A673 (cell line): ENCODE measurements at regions not wholly inside any gene's neighbourhood (a gene's known extent, or its start where the extent isn't known, plus 50 kb on each side); places are given as distances from the start of the nearest gene placed in this dataset.

Experiments used
- BruUV-seq: library from RNA; stranded (reverse); fragments of 400-500 nt; replicated peaks from 2 replicates; lab custom pipeline; 2021; lab: Mats Ljungman, UMichigan
- CTCF ChIA-PET: fragments of 300-600 bp; sonication (Branson Sonifier 250); formaldehyde crosslinking; loops from one replicate; lab custom pipeline; 2022; ENCODE audit warnings: antibody characterized with exemption; lab: Charles Lee
- POLR2A ChIA-PET: fragments of 300-600 bp; sonication (Branson Sonifier 250); formaldehyde crosslinking; loops from one replicate; lab custom pipeline; 2022; ENCODE audit warnings: antibody characterized with exemption; ENCODE audit not compliant: low non-redundant PET; lab: Charles Lee
- DNase-seq: peaks from one replicate; pipeline ENCODE4 v3.0.0-alpha.2; 2015; ENCODE audit warnings: low spot score
- H3K27ac ChIP-seq: fragments of 200-600 bp; sonication (generic); 2 replicates; pipeline ENCODE4 v1.5.1; 2016; ENCODE audit warnings: mixed run types, low read depth, mild to moderate bottlenecking, mixed read lengths, antibody characterized with exemption, low read length; ENCODE audit not compliant: poor library complexity, severe bottlenecking
- H3K27me3 ChIP-seq: fragments of 200-600 bp; sonication (generic); replicated peaks from 2 replicates; pipeline ENCODE4 v1.6.1; 2017; ENCODE audit warnings: mixed run types, low read depth, mild to moderate bottlenecking, mixed read lengths, antibody characterized with exemption, low read length; ENCODE audit not compliant: insufficient read depth, poor library complexity
- H3K36me3 ChIP-seq: fragments of 200-600 bp; sonication (generic); 2 replicates; pipeline ENCODE4 v1.6.1; 2016; ENCODE audit warnings: mixed run types, mild to moderate bottlenecking, mixed read lengths, antibody characterized with exemption, low read length; ENCODE audit not compliant: insufficient read depth, poor library complexity, severe bottlenecking
- H3K4me1 ChIP-seq: fragments of 200-600 bp; sonication (generic); 2 replicates; pipeline ENCODE4 v1.6.1; 2017; ENCODE audit warnings: mixed run types, mild to moderate bottlenecking, mixed read lengths, antibody characterized with exemption, low read length; ENCODE audit not compliant: insufficient read depth, poor library complexity, severe bottlenecking
- H3K4me3 ChIP-seq: fragments of 200-600 bp; sonication (generic); 2 replicates; pipeline ENCODE4 v1.5.1; 2016; ENCODE audit warnings: low read depth, mixed run types, mild to moderate bottlenecking, mixed read lengths, low read length; ENCODE audit not compliant: poor library complexity, severe bottlenecking
- H3K9me3 ChIP-seq: fragments of 200-600 bp; sonication (generic); 2 replicates; pipeline ENCODE4 v1.6.1; 2016; ENCODE audit warnings: mixed run types, low read depth, mild to moderate bottlenecking, mixed read lengths, antibody characterized with exemption, low read length; ENCODE audit not compliant: poor library complexity, severe bottlenecking
- CTCF ChIP-seq: fragments of 300-800, 200-600 bp; sonication (generic); conservative IDR thresholded peaks from 2 replicates; pipeline ENCODE4 v1.5.1; 2017; ENCODE audit warnings: low read depth, mild to moderate bottlenecking, antibody characterized with exemption, low read length, moderate library complexity, mixed read lengths
- EZH2 ChIP-seq: fragments of 200-600 bp; sonication (generic); IDR thresholded peaks from 2 replicates; pipeline ENCODE4 v1.6.1; 2017; ENCODE audit warnings: borderline replicate concordance, low read depth, mild to moderate bottlenecking, mixed read lengths, antibody characterized with exemption, low read length; ENCODE audit not compliant: poor library complexity, severe bottlenecking
- intact Hi-C: fragments of 100-400 bp; cut with micrococcal nuclease; formaldehyde crosslinking; loops from one replicate; pipeline ENCODE4 v1.10.0; 2022; ENCODE audit not compliant: unreplicated experiment

GRCh38 chr5:28493456-28493855 lies 1455.1 kb upstream of the CDH9 start:
- no peak overlapping the region for H3K27ac ChIP-seq
- TF ChIP-seq CTCF (no peak), EZH2 (no peak)
- ChIA-PET POLR2A (no interaction called here), CTCF (no interaction called here)
- no peaks in the 10 kb centered on the region for H3K4me1 ChIP-seq
- no peak overlapping the region for H3K4me3 ChIP-seq
- DNase-seq: no peak
- H3K36me3 ChIP-seq: no peaks in the 10 kb centered on the region
- no peaks in the 10 kb centered on the region for H3K27me3 ChIP-seq
- BruUV-seq: no TSS peak
- no peaks in the 10 kb centered on the region for H3K9me3 ChIP-seq
- intact Hi-C loops: no loop called here

GRCh38 chr5:28488752-28489151 lies 1450.4 kb upstream of the CDH9 start:
- Histone ChIP-seq H3K9me3 (no peaks in the 10 kb centered on the region), H3K27me3 (no peaks in the 10 kb centered on the region), H3K36me3 (no peaks in the 10 kb centered on the region), H3K27ac (no peak overlapping the region), H3K4me3 (no peak overlapping the region), H3K4me1 (no peaks in the 10 kb centered on the region)
- no TSS peak for BruUV-seq
- no peak for DNase-seq
- POLR2A ChIA-PET: no interaction called here
- no peak for TF ChIP-seq CTCF
- no peak for TF ChIP-seq EZH2
- CTCF ChIA-PET: no interaction called here
- intact Hi-C loops: no loop called here

- ChIA-PET CTCF (no interaction called here), POLR2A (no interaction called here)
- Histone ChIP-seq H3K4me1 (no peaks in the 10 kb centered on the region), H3K27me3 (no peaks in the 10 kb centered on the region), H3K27ac (no peak overlapping the region), H3K9me3 (no peaks in the 10 kb centered on the region), H3K4me3 (no peak overlapping the region), H3K36me3 (no peaks in the 10 kb centered on the region)
- intact Hi-C loops: no loop called here
- DNase-seq: no peak
- BruUV-seq: no TSS peak
- TF ChIP-seq EZH2 (no peak), CTCF (no peak)
Measured at GRCh38 chr5:28483327-28484025, 1445.1 kb upstream of the CDH9 start.
